ENCODE measurements at regions not wholly inside any gene's neighbourhood (a gene's known extent, or its start where the extent isn't known, plus 50 kb on each side); places are given as distances from the start of the nearest gene placed in this dataset.
"Not testable (repeated sequence)": the region's sequence is repeated elsewhere in the genome, so short reads cannot be mapped to it uniquely, and the experiment has no call there.

- DNase-seq, result no peak
These were observed 151.6 kb downstream of the MREG start for GRCh38 chr2:215861607-215862350.

- no peak for DNase-seq
These were observed 157.3 kb downstream of the MREG start for GRCh38 chr2:215856080-215856479.

GRCh38 chr2:215855308-215855707 lies 158.0 kb downstream of the MREG start:
- not testable (repeated sequence) for DNase-seq

- DNase-seq, result no peak
These were observed 159.3 kb downstream of the MREG start for GRCh38 chr2:215854008-215854407.

GRCh38 chr2:215851696-215852095 lies 161.7 kb downstream of the MREG start:
- DNase-seq, result no peak

- DNase-seq, result no peak
These were observed 162.3 kb downstream of the MREG start for GRCh38 chr2:215851082-215851481.

- DNase-seq, result no peak
These were observed 163.0 kb downstream of the MREG start for GRCh38 chr2:215850380-215850779.

- DNase-seq, result no peak
These were observed 163.6 kb downstream of the MREG start for GRCh38 chr2:215849771-215850170.

GRCh38 chr2:215848698-215849097 lies 164.7 kb downstream of the MREG start:
- DNase-seq, result no peak

GRCh38 chr2:215848146-215848545 lies 165.2 kb downstream of the MREG start:
- no peak for DNase-seq

GRCh38 chr2:215847718-215848117 lies 165.6 kb downstream of the MREG start:
- no peak for DNase-seq

GRCh38 chr2:215847056-215847455 lies 166.3 kb downstream of the MREG start:
- DNase-seq, result no peak

- DNase-seq, result no peak
These were observed 167.3 kb downstream of the MREG start for GRCh38 chr2:215845839-215846586.

GRCh38 chr2:215843579-215843978 lies 169.8 kb downstream of the MREG start:
- no peak for DNase-seq

GRCh38 chr2:215841175-215841816 lies 172.1 kb downstream of the MREG start:
- no peak for DNase-seq

GRCh38 chr2:215839816-215840215 lies 173.5 kb downstream of the MREG start:
- no peak for DNase-seq

GRCh38 chr2:215839309-215839708 lies 174.0 kb downstream of the MREG start:
- DNase-seq, result no peak

GRCh38 chr2:215836881-215837280 lies 176.5 kb downstream of the MREG start:
- DNase-seq, result no peak

GRCh38 chr2:215835657-215836056 lies 177.7 kb downstream of the MREG start:
- no peak for DNase-seq

GRCh38 chr2:215835231-215835630 lies 178.1 kb downstream of the MREG start:
- no peak for DNase-seq

GRCh38 chr2:215833531-215834162 lies 179.7 kb downstream of the MREG start:
- no peak for DNase-seq

GRCh38 chr2:215832791-215833190 lies 180.6 kb downstream of the MREG start:
- DNase-seq, result no peak

GRCh38 chr2:215831296-215831913 lies 181.9 kb downstream of the MREG start:
- no peak for DNase-seq

All from COR-L47 (cell line).